LNCaP clone FGC (cell line): ENCODE measurements at regions not wholly inside any gene's neighbourhood (a gene's known extent, or its start where the extent isn't known, plus 50 kb on each side); places are given as distances from the start of the nearest gene placed in this dataset.

ENCODE experiments used
- DNase-seq: peaks from one replicate; pipeline ENCODE4 v3.0.0-alpha.2; 2011; ENCODE audit warnings: low read depth
- H3K4me3 ChIP-seq: 2 replicates; pipeline ENCODE4 v1.5.1; 2011; ENCODE audit warnings: mild to moderate bottlenecking, low read depth, low read length, control low read depth
- TF ChIP-seq, protein P1 (sequence below): IDR thresholded peaks from 2 replicates; pipeline ENCODE4 v1.5.1; 2012; ENCODE audit warnings: mild to moderate bottlenecking; ENCODE audit not compliant: control insufficient read depth, insufficient read depth; ENCODE audit errors: extremely low read depth

GRCh38 chr2:107001964-107002696, 116.2 kb upstream of the ST6GAL2 start:
- H3K4me3 ChIP-seq: no peak overlapping the region
- no peak for DNase-seq
- TF ChIP-seq, protein P1, sequence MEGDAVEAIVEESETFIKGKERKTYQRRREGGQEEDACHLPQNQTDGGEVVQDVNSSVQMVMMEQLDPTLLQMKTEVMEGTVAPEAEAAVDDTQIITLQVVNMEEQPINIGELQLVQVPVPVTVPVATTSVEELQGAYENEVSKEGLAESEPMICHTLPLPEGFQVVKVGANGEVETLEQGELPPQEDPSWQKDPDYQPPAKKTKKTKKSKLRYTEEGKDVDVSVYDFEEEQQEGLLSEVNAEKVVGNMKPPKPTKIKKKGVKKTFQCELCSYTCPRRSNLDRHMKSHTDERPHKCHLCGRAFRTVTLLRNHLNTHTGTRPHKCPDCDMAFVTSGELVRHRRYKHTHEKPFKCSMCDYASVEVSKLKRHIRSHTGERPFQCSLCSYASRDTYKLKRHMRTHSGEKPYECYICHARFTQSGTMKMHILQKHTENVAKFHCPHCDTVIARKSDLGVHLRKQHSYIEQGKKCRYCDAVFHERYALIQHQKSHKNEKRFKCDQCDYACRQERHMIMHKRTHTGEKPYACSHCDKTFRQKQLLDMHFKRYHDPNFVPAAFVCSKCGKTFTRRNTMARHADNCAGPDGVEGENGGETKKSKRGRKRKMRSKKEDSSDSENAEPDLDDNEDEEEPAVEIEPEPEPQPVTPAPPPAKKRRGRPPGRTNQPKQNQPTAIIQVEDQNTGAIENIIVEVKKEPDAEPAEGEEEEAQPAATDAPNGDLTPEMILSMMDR: no peak

DNA sequence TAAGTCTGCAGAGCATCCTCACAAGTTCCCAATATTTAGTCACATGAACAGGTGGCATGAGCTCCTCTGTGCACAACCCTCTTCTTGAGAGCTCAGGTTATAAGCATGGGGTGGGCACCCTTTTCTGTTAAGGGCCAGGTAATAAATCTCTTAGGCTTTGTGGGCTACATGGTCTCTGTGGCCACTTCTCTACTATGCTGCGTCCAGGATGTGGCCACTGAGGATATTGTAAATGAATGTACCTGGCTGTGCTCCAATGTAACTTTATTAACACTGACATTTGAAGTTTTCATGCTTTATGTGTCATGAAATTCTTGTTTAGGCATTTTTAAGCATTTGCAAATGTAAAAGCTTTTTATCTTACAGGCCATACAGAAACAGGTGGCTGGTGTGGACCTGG, 116.8 kb upstream of the ST6GAL2 start:
- DNase-seq: no peak
- no peak overlapping the region for H3K4me3 ChIP-seq
- TF ChIP-seq, protein P1: no peak

- no peak overlapping the region for H3K4me3 ChIP-seq
- no peak for DNase-seq
- TF ChIP-seq, protein P1: no peak
Observed at GRCh38 chr2:107005853-107006252, 119.9 kb upstream of the ST6GAL2 start.

DNA sequence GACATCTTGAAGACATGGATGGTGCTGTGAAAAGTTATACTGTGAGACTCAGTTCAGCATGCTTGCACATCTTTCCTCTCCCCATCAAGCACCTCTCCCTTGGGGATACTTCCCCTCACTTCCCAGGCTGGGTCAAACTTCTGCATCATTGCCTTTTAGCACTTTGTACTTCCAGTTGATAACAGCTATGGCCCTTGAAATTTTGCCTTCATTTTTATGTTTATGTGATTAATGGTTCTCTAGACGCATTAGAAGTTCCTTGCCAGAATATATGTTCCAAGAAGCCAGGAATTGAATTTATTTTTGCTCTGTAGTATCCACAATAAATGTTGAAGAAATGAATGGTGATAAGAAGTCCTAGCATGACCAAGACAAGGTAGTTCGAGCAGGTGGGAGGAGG, 120.9 kb upstream of the ST6GAL2 start:
- TF ChIP-seq, protein P1: no peak
- no peak overlapping the region for H3K4me3 ChIP-seq
- no peak for DNase-seq

GRCh38 chr2:107007927-107008326, 122.0 kb upstream of the ST6GAL2 start:
- no peak for DNase-seq
- TF ChIP-seq, protein P1: no peak
- no peak overlapping the region for H3K4me3 ChIP-seq

- H3K4me3 ChIP-seq: no peak overlapping the region
- TF ChIP-seq, protein P1: no peak
- DNase-seq: no peak
Observed at GRCh38 chr2:107008843-107009242, 122.9 kb upstream of the ST6GAL2 start.

DNA sequence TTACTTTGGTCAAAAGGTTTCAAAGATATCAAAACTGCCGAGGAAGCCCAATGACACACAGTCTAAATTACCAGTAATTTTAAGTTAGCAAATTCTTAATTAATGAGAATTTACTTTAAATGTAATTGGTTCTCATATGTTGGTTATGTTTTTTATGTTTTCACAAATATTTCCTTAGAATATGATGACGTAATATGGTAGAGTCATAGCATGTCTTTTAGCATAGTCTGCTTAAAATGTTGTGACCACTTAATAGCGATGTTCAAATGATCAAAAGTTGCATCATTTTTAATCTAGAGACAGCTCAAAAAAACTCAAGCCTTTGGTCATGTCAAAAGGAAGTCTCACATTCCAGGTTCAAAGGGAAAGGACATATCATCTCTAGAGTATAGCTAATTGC, 123.3 kb upstream of the ST6GAL2 start:
- H3K4me3 ChIP-seq: no peak overlapping the region
- no peak for DNase-seq
- TF ChIP-seq, protein P1: no peak
